ENCODE measurements at regions not wholly inside any gene's neighbourhood (a gene's known extent, or its start where the extent isn't known, plus 50 kb on each side); places are given as distances from the start of the nearest gene placed in this dataset.

DNA sequence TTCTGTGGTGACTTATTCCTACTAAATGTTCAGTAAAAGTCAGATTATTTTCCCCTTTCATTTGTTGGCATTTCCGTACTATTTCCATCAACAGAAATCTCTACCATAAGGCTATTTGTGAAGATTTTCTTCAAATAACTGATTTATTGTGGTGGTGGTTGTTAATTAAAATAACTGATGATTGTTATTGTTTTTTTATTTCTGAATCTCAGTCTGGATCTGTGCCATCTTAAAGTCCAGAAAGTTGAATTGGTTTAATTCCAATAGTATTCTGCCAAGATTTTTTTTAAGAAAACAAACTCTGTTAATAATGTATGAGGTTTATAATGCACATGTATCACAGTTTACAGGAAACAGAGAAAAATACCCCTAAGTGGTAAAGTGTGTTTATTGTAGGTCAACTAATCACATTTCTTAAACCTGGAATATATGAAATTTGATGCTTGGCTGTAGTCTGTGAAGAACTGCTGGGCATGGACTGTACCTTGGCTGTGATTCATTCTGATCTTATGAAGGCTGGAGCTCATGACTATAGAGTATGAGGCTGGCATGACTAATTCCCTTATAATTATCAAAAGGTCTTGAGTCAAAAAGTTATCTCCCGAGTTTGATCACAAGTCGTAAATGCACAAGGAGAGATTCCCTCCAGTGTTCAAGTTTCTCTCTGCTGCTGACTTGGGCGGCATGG lies 134.2 kb upstream of the RND3 start:
- TF ChIP-seq, protein P1, sequence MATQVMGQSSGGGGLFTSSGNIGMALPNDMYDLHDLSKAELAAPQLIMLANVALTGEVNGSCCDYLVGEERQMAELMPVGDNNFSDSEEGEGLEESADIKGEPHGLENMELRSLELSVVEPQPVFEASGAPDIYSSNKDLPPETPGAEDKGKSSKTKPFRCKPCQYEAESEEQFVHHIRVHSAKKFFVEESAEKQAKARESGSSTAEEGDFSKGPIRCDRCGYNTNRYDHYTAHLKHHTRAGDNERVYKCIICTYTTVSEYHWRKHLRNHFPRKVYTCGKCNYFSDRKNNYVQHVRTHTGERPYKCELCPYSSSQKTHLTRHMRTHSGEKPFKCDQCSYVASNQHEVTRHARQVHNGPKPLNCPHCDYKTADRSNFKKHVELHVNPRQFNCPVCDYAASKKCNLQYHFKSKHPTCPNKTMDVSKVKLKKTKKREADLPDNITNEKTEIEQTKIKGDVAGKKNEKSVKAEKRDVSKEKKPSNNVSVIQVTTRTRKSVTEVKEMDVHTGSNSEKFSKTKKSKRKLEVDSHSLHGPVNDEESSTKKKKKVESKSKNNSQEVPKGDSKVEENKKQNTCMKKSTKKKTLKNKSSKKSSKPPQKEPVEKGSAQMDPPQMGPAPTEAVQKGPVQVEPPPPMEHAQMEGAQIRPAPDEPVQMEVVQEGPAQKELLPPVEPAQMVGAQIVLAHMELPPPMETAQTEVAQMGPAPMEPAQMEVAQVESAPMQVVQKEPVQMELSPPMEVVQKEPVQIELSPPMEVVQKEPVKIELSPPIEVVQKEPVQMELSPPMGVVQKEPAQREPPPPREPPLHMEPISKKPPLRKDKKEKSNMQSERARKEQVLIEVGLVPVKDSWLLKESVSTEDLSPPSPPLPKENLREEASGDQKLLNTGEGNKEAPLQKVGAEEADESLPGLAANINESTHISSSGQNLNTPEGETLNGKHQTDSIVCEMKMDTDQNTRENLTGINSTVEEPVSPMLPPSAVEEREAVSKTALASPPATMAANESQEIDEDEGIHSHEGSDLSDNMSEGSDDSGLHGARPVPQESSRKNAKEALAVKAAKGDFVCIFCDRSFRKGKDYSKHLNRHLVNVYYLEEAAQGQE (IDR thresholded peaks at IDR 0.05; ENCODE audit: insufficient read depth in 1 of 2, low read depth in 2 of 2, low read length in 2 of 2): no peak
- TF ChIP-seq SIN3A (IDR thresholded peaks at IDR 0.05; ENCODE audit: borderline replicate concordance, insufficient read depth, low read length) (no peak), TAF1 (IDR thresholded peaks at IDR 0.05; ENCODE audit: borderline replicate concordance, insufficient read depth, low read length) (no peak), POLR2AphosphoS5 (IDR thresholded peaks at IDR 0.05; ENCODE audit: low read depth, low read length) (no peak), FOXP2 (optimal IDR thresholded peaks at IDR 0.05; ENCODE audit: borderline replicate concordance, extremely low read depth, extremely low read length, insufficient read depth) (no peak)

DNA sequence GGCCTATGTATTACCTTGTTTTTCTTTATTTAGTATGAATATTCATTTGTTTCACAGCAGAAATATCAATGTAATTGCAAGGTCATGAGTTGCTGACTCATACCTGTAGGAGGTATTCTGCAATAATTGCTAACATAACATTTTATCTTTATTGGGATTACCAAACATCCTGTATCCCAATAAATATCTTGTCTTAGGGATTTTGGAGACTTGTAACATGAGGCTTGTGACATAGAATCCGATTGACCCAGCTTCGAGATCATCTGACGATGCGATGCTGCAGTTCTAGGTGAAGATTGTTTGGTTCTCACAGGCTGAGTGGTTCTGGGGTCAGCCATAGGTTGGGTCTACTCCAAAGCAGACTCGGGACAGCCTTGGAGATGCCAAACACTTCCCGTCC lies 133.4 kb upstream of the RND3 start:
- TF ChIP-seq POLR2AphosphoS5 (IDR thresholded peaks at IDR 0.05; ENCODE audit: low read depth, low read length) (no peak), SIN3A (IDR thresholded peaks at IDR 0.05; ENCODE audit: borderline replicate concordance, insufficient read depth, low read length) (no peak), FOXP2 (optimal IDR thresholded peaks at IDR 0.05; ENCODE audit: borderline replicate concordance, extremely low read depth, extremely low read length, insufficient read depth) (no peak), TAF1 (IDR thresholded peaks at IDR 0.05; ENCODE audit: borderline replicate concordance, insufficient read depth, low read length) (no peak)
- TF ChIP-seq, protein P1 (IDR thresholded peaks at IDR 0.05; ENCODE audit: insufficient read depth in 1 of 2, low read depth in 2 of 2, low read length in 2 of 2): no peak

DNA sequence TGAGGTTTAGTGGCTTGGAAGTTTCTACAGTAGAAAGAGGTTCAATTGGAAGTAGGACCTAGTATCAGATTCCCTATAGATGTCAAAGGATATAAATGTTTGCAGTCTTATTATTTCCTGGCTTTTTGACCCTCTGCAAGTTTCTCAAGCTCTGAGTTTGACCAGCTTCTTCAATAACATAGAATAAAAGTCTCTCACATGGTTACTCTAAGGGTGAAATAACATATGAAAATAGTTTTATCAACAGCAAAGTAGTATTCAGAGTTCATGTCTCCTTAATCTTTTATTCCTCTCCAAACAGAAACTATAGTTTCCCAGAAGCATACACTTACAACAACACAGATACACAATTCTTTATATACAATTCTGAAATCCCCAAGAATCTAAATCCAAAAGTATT lies 132.9 kb upstream of the RND3 start:
- TF ChIP-seq SIN3A (IDR thresholded peaks at IDR 0.05; ENCODE audit: borderline replicate concordance, insufficient read depth, low read length): no peak
- TF ChIP-seq, protein P1 (IDR thresholded peaks at IDR 0.05; ENCODE audit: insufficient read depth in 1 of 2, low read depth in 2 of 2, low read length in 2 of 2): no peak
- no peak for TF ChIP-seq POLR2AphosphoS5 (IDR thresholded peaks at IDR 0.05; ENCODE audit: low read depth, low read length)

DNA sequence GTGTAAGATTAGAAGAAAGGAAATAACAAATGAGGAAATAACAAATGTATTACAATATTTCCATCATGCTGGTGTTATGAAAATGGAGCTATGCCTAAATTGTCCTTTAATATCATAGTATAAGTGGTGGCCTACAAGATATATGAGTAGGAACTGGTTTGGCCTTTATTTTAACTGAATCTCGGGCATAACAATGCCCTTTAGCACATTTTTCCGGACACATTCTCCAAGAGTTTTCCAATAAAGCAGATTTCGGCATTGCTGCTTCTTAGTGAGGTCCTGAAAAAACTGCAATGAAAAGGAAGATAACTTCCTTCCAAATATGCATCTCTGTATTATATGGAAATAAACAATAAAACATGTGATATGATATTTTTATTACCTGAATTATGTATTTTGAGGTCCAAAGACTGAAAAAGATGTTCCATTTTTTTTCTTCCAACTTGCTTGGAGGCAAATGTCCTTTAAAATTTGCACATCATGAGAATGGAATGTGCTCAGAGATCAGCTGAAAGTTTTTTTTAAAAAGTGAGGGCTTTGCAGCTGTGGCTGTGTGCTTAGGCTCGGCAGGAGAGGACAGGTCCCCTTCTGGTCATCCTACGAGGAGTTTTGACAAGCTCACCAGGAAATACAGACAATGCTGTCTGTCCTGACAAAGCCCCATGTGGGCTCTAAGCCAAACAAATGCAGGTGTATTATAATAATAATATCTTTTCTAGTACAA lies 132.3 kb upstream of the RND3 start:
- no peak for TF ChIP-seq POLR2AphosphoS5 (IDR thresholded peaks at IDR 0.05; ENCODE audit: low read depth, low read length)
- TF ChIP-seq, protein P1 (IDR thresholded peaks at IDR 0.05; ENCODE audit: insufficient read depth in 1 of 2, low read depth in 2 of 2, low read length in 2 of 2): no peak
- TF ChIP-seq FOXP2 (optimal IDR thresholded peaks at IDR 0.05; ENCODE audit: borderline replicate concordance, extremely low read depth, extremely low read length, insufficient read depth): no peak
- no peak for TF ChIP-seq SIN3A (IDR thresholded peaks at IDR 0.05; ENCODE audit: borderline replicate concordance, insufficient read depth, low read length)
- TF ChIP-seq TAF1 (IDR thresholded peaks at IDR 0.05; ENCODE audit: borderline replicate concordance, insufficient read depth, low read length): no peak

Measured in PFSK-1 (cell line).